ENCODE measurements at regions not wholly inside any gene's neighbourhood (a gene's known extent, or its start where the extent isn't known, plus 50 kb on each side); places are given as distances from the start of the nearest gene placed in this dataset.
"Not testable (repeated sequence)": the region's sequence is repeated elsewhere in the genome, so short reads cannot be mapped to it uniquely, and the experiment has no call there.

GRCh38 chr10:30199376-30200016 is 140.1 kb upstream of the JCAD start:
- Histone ChIP-seq H3K9ac (ENCODE audit: low read length in 2 of 2) (no peak overlapping the region), H3K27me3 (ENCODE audit: control insufficient read depth in 1 of 2, insufficient read depth in 2 of 2, low read length in 2 of 2) (no peaks in the 10 kb centered on the region), H3K9me3 (ENCODE audit: control insufficient read depth in 2 of 2, low read length in 2 of 2) (peaks cover 0 to 5% of the 10 kb centered on the region in 2 donors), H3K27ac (ENCODE audit: low read length) (no peak overlapping the region), H3K4me3 (ENCODE audit: low read length in 2 of 2) (no peak overlapping the region), H3K36me3 (ENCODE audit: control insufficient read depth in 2 of 2, insufficient read depth in 2 of 2, low read length in 2 of 2) (no peaks in the 10 kb centered on the region), H3K4me1 (ENCODE audit: control insufficient read depth, insufficient read depth, low read length) (no peaks in the 10 kb centered on the region)

GRCh38 chr10:30197186-30197585 is 137.8 kb upstream of the JCAD start:
- Histone ChIP-seq H3K4me3 (ENCODE audit: low read length in 2 of 2) (no peak overlapping the region), H3K27me3 (ENCODE audit: control insufficient read depth in 1 of 2, insufficient read depth in 2 of 2, low read length in 2 of 2) (no peaks in the 10 kb centered on the region), H3K27ac (ENCODE audit: low read length) (no peak overlapping the region), H3K9ac (ENCODE audit: low read length in 2 of 2) (no peak overlapping the region), H3K4me1 (ENCODE audit: control insufficient read depth, insufficient read depth, low read length) (no peaks in the 10 kb centered on the region), H3K36me3 (ENCODE audit: control insufficient read depth in 2 of 2, insufficient read depth in 2 of 2, low read length in 2 of 2) (no peaks in the 10 kb centered on the region), H3K9me3 (ENCODE audit: control insufficient read depth in 2 of 2, low read length in 2 of 2) (no peaks in the 10 kb centered on the region)

- H3K4me3 ChIP-seq (ENCODE audit: low read length in 2 of 2); H3K9ac ChIP-seq (ENCODE audit: low read length in 2 of 2); H3K27ac ChIP-seq (ENCODE audit: low read length); H3K9me3 ChIP-seq (ENCODE audit: control insufficient read depth in 2 of 2, low read length in 2 of 2); H3K27me3 ChIP-seq (ENCODE audit: control insufficient read depth in 1 of 2, insufficient read depth in 2 of 2, low read length in 2 of 2); H3K36me3 ChIP-seq (ENCODE audit: control insufficient read depth in 2 of 2, insufficient read depth in 2 of 2, low read length in 2 of 2); H3K4me1 ChIP-seq (ENCODE audit: control insufficient read depth, insufficient read depth, low read length): not testable (repeated sequence)
Measured at GRCh38 chr10:30196559-30196958, 137.2 kb upstream of the JCAD start.

- no peaks in the 10 kb centered on the region for H3K36me3 ChIP-seq (ENCODE audit: control insufficient read depth in 2 of 2, insufficient read depth in 2 of 2, low read length in 2 of 2)
Measured at GRCh38 chr10:30192846-30193608, 133.6 kb upstream of the JCAD start.

GRCh38 chr10:30190577-30191552 is 131.5 kb upstream of the JCAD start:
- H3K4me3 ChIP-seq (ENCODE audit: low read length in 2 of 2), result no peak overlapping the region
- H3K27me3 ChIP-seq (ENCODE audit: control insufficient read depth in 1 of 2, insufficient read depth in 2 of 2, low read length in 2 of 2), result no peaks in the 10 kb centered on the region
- no peak overlapping the region for H3K27ac ChIP-seq (ENCODE audit: low read length)
- no peaks in the 10 kb centered on the region for H3K9me3 ChIP-seq (ENCODE audit: control insufficient read depth in 2 of 2, low read length in 2 of 2)
- no peak overlapping the region for H3K9ac ChIP-seq (ENCODE audit: low read length in 2 of 2)
- peaks cover 8% of the 10 kb centered on the region for H3K4me1 ChIP-seq (ENCODE audit: control insufficient read depth, insufficient read depth, low read length)
- no peaks in the 10 kb centered on the region for H3K36me3 ChIP-seq (ENCODE audit: control insufficient read depth in 2 of 2, insufficient read depth in 2 of 2, low read length in 2 of 2)

More at GRCh38 chr10:30192846-30193608, 133.6 kb upstream of the JCAD start:
- Histone ChIP-seq H3K9ac (ENCODE audit: low read length in 2 of 2) (no peak overlapping the region), H3K27me3 (ENCODE audit: control insufficient read depth in 1 of 2, insufficient read depth in 2 of 2, low read length in 2 of 2) (no peaks in the 10 kb centered on the region), H3K9me3 (ENCODE audit: control insufficient read depth in 2 of 2, low read length in 2 of 2) (no peaks in the 10 kb centered on the region), H3K4me3 (ENCODE audit: low read length in 2 of 2) (no peak overlapping the region), H3K27ac (ENCODE audit: low read length) (no peak overlapping the region), H3K4me1 (ENCODE audit: control insufficient read depth, insufficient read depth, low read length) (peaks cover 8% of the 10 kb centered on the region)

- no peak overlapping the region for H3K9ac ChIP-seq (ENCODE audit: low read length in 2 of 2)
- no peaks in the 10 kb centered on the region for H3K9me3 ChIP-seq (ENCODE audit: control insufficient read depth in 2 of 2, low read length in 2 of 2)
- no peak overlapping the region for H3K27ac ChIP-seq (ENCODE audit: low read length)
- H3K4me3 ChIP-seq (ENCODE audit: low read length in 2 of 2), result no peak overlapping the region
- H3K4me1 ChIP-seq (ENCODE audit: control insufficient read depth, insufficient read depth, low read length), result peaks cover 13% of the 10 kb centered on the region
- no peaks in the 10 kb centered on the region for H3K27me3 ChIP-seq (ENCODE audit: control insufficient read depth in 1 of 2, insufficient read depth in 2 of 2, low read length in 2 of 2)
- no peaks in the 10 kb centered on the region for H3K36me3 ChIP-seq (ENCODE audit: control insufficient read depth in 2 of 2, insufficient read depth in 2 of 2, low read length in 2 of 2)
Measured at GRCh38 chr10:30189238-30189580, 129.8 kb upstream of the JCAD start.

GRCh38 chr10:30188556-30189237 is 129.3 kb upstream of the JCAD start:
- no peaks in the 10 kb centered on the region for H3K9me3 ChIP-seq (ENCODE audit: control insufficient read depth in 2 of 2, low read length in 2 of 2)
- peaks cover 13% of the 10 kb centered on the region for H3K4me1 ChIP-seq (ENCODE audit: control insufficient read depth, insufficient read depth, low read length)
- H3K27me3 ChIP-seq (ENCODE audit: control insufficient read depth in 1 of 2, insufficient read depth in 2 of 2, low read length in 2 of 2), result no peaks in the 10 kb centered on the region
- peak overlapping the region in 1 of 2 donors; percentile 29 for H3K4me3 ChIP-seq (ENCODE audit: low read length in 2 of 2)
- H3K27ac ChIP-seq (ENCODE audit: low read length), result no peak overlapping the region
- no peak overlapping the region for H3K9ac ChIP-seq (ENCODE audit: low read length in 2 of 2)
- H3K36me3 ChIP-seq (ENCODE audit: control insufficient read depth in 2 of 2, insufficient read depth in 2 of 2, low read length in 2 of 2), result no peaks in the 10 kb centered on the region

GRCh38 chr10:30188101-30188500 is 128.7 kb upstream of the JCAD start:
- no peaks in the 10 kb centered on the region for H3K36me3 ChIP-seq (ENCODE audit: control insufficient read depth in 2 of 2, insufficient read depth in 2 of 2, low read length in 2 of 2)
- H3K27me3 ChIP-seq (ENCODE audit: control insufficient read depth in 1 of 2, insufficient read depth in 2 of 2, low read length in 2 of 2), result no peaks in the 10 kb centered on the region
- peaks cover 13% of the 10 kb centered on the region for H3K4me1 ChIP-seq (ENCODE audit: control insufficient read depth, insufficient read depth, low read length)
- H3K9me3 ChIP-seq (ENCODE audit: control insufficient read depth in 2 of 2, low read length in 2 of 2), result no peaks in the 10 kb centered on the region
- no peak overlapping the region for H3K4me3 ChIP-seq (ENCODE audit: low read length in 2 of 2)
- no peak overlapping the region for H3K27ac ChIP-seq (ENCODE audit: low read length)
- no peak overlapping the region for H3K9ac ChIP-seq (ENCODE audit: low read length in 2 of 2)

- H3K27ac ChIP-seq (ENCODE audit: low read length), result no peak overlapping the region
- no peaks in the 10 kb centered on the region for H3K36me3 ChIP-seq (ENCODE audit: control insufficient read depth in 2 of 2, insufficient read depth in 2 of 2, low read length in 2 of 2)
- H3K4me1 ChIP-seq (ENCODE audit: control insufficient read depth, insufficient read depth, low read length), result peaks cover 16% of the 10 kb centered on the region
- no peaks in the 10 kb centered on the region for H3K9me3 ChIP-seq (ENCODE audit: control insufficient read depth in 2 of 2, low read length in 2 of 2)
- H3K27me3 ChIP-seq (ENCODE audit: control insufficient read depth in 1 of 2, insufficient read depth in 2 of 2, low read length in 2 of 2), result no peaks in the 10 kb centered on the region
- peak overlapping the region in 1 of 2 donors; percentile 29 for H3K4me3 ChIP-seq (ENCODE audit: low read length in 2 of 2)
- H3K9ac ChIP-seq (ENCODE audit: low read length in 2 of 2), result no peak overlapping the region
Measured at GRCh38 chr10:30187010-30187409, 127.6 kb upstream of the JCAD start.

- no peak overlapping the region for H3K9ac ChIP-seq (ENCODE audit: low read length in 2 of 2)
- H3K36me3 ChIP-seq (ENCODE audit: control insufficient read depth in 2 of 2, insufficient read depth in 2 of 2, low read length in 2 of 2), result no peaks in the 10 kb centered on the region
- no peak overlapping the region for H3K27ac ChIP-seq (ENCODE audit: low read length)
- H3K4me3 ChIP-seq (ENCODE audit: low read length in 2 of 2), result peak overlapping the region; percentile 19 to 29
- H3K27me3 ChIP-seq (ENCODE audit: control insufficient read depth in 1 of 2, insufficient read depth in 2 of 2, low read length in 2 of 2), result no peaks in the 10 kb centered on the region
- no peaks in the 10 kb centered on the region for H3K9me3 ChIP-seq (ENCODE audit: control insufficient read depth in 2 of 2, low read length in 2 of 2)
- H3K4me1 ChIP-seq (ENCODE audit: control insufficient read depth, insufficient read depth, low read length), result peaks cover 16% of the 10 kb centered on the region
Measured at GRCh38 chr10:30186371-30186875, 127.0 kb upstream of the JCAD start.
